ENCODE measurements at regions not wholly inside any gene's neighbourhood (a gene's known extent, or its start where the extent isn't known, plus 50 kb on each side); places are given as distances from the start of the nearest gene placed in this dataset.
"Not testable (repeated sequence)": the region's sequence is repeated elsewhere in the genome, so short reads cannot be mapped to it uniquely, and the experiment has no call there.

DNA sequence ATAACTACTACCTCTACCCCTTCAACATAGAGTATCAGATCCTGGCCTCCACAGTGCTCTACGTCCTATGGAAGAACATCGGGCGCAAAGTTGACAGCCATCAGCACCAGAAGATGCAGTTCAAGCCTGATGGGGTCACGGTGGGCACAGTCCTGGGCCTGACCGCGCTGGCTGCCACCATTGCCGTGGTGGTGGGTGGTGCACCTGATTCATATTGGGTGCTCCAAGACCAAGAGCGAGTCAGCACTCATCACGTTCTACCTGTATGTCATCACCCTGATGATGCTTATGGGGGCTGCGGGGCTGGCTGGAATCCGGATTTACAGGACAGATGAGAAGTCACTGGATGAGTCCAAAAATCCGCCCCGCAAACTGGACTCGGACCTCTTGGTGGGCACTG is 846.4 kb downstream of the RPIA start:
- not testable (repeated sequence) for H3K27ac Mint-ChIP-seq; ATAC-seq (ENCODE audit: low read depth in 2 of 2); H3K27me3 ChIP-seq (ENCODE audit: control insufficient read depth, insufficient read depth, low read length); H3K36me3 ChIP-seq (ENCODE audit: control insufficient read depth, insufficient read depth, low read length); H3K4me3 Mint-ChIP-seq; H3K27me3 Mint-ChIP-seq; H3K4me3 ChIP-seq (ENCODE audit: low read depth, low read length); H3K27ac ChIP-seq (ENCODE audit: insufficient read depth, low read length, poor library complexity, severe bottlenecking); H3K36me3 Mint-ChIP-seq; H3K4me1 Mint-ChIP-seq; H3K9me3 ChIP-seq (ENCODE audit: control insufficient read depth in 2 of 2, low read length in 2 of 2); H3K9me3 Mint-ChIP-seq; H3K4me1 ChIP-seq (ENCODE audit: control insufficient read depth, insufficient read depth, low read length, poor library complexity, severe bottlenecking); DNase-seq

DNA sequence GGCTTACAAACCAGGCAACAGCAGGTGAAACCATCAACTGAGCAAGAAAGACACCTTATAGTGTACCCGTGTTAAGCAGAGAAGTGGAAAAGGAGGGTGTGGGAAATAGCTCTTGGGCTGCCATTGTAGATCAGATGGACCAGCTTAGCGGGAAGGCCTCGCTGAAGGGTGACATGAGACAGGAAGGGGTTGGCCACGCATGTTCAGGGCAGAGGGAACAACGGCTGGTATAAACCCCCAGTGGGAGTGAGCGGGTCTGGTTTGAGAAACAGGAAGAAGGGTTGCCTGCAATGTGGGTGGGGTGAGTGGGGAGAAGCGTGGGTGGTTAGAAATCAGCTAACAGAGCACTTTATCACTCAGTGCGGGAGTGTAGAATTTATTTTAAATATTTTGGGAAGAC is 852.6 kb downstream of the RPIA start:
- H3K27ac ChIP-seq (ENCODE audit: insufficient read depth, low read length, poor library complexity, severe bottlenecking); H3K9me3 ChIP-seq (ENCODE audit: control insufficient read depth in 2 of 2, low read length in 2 of 2); H3K27me3 Mint-ChIP-seq; H3K4me1 ChIP-seq (ENCODE audit: control insufficient read depth, insufficient read depth, low read length, poor library complexity, severe bottlenecking); H3K36me3 ChIP-seq (ENCODE audit: control insufficient read depth, insufficient read depth, low read length); ATAC-seq (ENCODE audit: low read depth in 2 of 2); H3K4me3 Mint-ChIP-seq; H3K27me3 ChIP-seq (ENCODE audit: control insufficient read depth, insufficient read depth, low read length); H3K36me3 Mint-ChIP-seq; H3K4me1 Mint-ChIP-seq; H3K9me3 Mint-ChIP-seq; H3K27ac Mint-ChIP-seq; H3K4me3 ChIP-seq (ENCODE audit: low read depth, low read length); DNase-seq: not testable (repeated sequence)

DNA sequence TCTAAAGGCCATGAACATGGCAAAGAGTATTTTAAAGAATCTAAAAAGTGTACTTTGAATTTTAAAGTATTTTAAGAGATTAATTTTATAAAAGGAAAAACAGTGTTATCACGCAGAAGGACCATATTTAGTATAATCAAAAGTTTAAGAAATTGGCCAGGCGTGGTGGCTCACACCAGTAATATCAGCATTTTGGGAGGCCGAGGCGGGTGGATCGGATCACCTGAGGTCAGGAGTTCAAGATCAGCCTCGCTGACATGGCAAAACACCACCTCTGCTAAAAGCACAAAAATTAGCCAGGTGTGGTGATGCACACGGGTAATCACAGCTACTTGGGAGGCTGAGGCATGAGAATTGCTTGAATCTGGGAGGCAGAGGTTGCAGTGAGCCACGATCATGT is 887.7 kb downstream of the RPIA start:
- not testable (repeated sequence) for H3K36me3 ChIP-seq (ENCODE audit: control insufficient read depth, insufficient read depth, low read length); H3K36me3 Mint-ChIP-seq; H3K4me3 ChIP-seq (ENCODE audit: low read depth, low read length); H3K27ac Mint-ChIP-seq; H3K4me1 Mint-ChIP-seq; H3K27me3 ChIP-seq (ENCODE audit: control insufficient read depth, insufficient read depth, low read length); H3K27me3 Mint-ChIP-seq; DNase-seq; H3K9me3 Mint-ChIP-seq; H3K4me1 ChIP-seq (ENCODE audit: control insufficient read depth, insufficient read depth, low read length, poor library complexity, severe bottlenecking); ATAC-seq (ENCODE audit: low read depth in 2 of 2); H3K9me3 ChIP-seq (ENCODE audit: control insufficient read depth in 2 of 2, low read length in 2 of 2); H3K27ac ChIP-seq (ENCODE audit: insufficient read depth, low read length, poor library complexity, severe bottlenecking); H3K4me3 Mint-ChIP-seq

DNA sequence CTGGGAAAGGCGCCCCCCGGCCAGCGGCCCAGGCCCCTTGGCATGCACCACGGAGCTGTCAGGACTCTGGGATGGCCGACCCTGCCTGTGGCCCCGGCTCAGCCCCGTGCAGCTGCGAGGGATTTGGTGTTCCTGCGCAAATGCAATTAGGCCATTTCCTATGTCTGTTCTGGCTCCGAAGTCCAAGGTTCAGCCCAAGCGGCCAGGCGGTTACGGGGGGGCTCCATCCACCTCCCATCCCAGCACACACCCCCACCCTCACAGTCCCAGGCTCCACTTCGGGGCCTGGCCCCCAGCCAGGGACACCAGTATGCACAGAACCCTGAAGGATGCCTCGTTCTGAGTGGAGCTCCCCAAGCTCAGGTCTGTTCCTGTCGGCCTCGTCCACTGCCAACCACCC is 891.3 kb downstream of the RPIA start:
- H3K27ac ChIP-seq (ENCODE audit: insufficient read depth, low read length, poor library complexity, severe bottlenecking); H3K36me3 ChIP-seq (ENCODE audit: control insufficient read depth, insufficient read depth, low read length); H3K27me3 ChIP-seq (ENCODE audit: control insufficient read depth, insufficient read depth, low read length); H3K4me3 Mint-ChIP-seq; H3K4me1 Mint-ChIP-seq; DNase-seq; H3K4me1 ChIP-seq (ENCODE audit: control insufficient read depth, insufficient read depth, low read length, poor library complexity, severe bottlenecking); H3K27ac Mint-ChIP-seq; H3K36me3 Mint-ChIP-seq; H3K9me3 ChIP-seq (ENCODE audit: control insufficient read depth in 2 of 2, low read length in 2 of 2); H3K9me3 Mint-ChIP-seq; ATAC-seq (ENCODE audit: low read depth in 2 of 2); H3K4me3 ChIP-seq (ENCODE audit: low read depth, low read length); H3K27me3 Mint-ChIP-seq: not testable (repeated sequence)

DNA sequence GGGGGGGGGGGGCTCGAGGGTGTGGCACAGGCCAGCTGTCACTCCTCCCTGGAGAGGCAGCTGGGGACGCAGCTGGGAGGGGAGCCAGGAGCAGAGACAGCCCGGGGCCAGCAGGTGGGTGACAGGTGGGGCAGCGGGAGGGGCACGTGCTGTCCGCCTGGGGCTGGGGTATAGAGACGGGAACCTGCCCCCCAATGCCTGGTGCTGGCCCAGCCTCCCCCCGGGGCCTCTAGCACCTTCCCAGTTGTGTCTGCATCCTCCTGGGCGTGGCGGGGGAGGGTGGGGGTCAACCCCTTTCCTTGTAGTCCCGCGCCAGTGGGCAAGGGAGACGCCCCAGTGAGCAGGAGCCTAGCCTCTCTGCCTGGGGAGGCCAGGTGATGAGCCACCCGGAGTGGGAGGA is 892.6 kb downstream of the RPIA start:
- not testable (repeated sequence) for H3K36me3 ChIP-seq (ENCODE audit: control insufficient read depth, insufficient read depth, low read length); H3K4me3 ChIP-seq (ENCODE audit: low read depth, low read length); H3K27me3 Mint-ChIP-seq; H3K9me3 ChIP-seq (ENCODE audit: control insufficient read depth in 2 of 2, low read length in 2 of 2); H3K27me3 ChIP-seq (ENCODE audit: control insufficient read depth, insufficient read depth, low read length); H3K4me1 ChIP-seq (ENCODE audit: control insufficient read depth, insufficient read depth, low read length, poor library complexity, severe bottlenecking); H3K4me3 Mint-ChIP-seq; DNase-seq; H3K9me3 Mint-ChIP-seq; H3K27ac Mint-ChIP-seq; H3K27ac ChIP-seq (ENCODE audit: insufficient read depth, low read length, poor library complexity, severe bottlenecking); ATAC-seq (ENCODE audit: low read depth in 2 of 2); H3K4me1 Mint-ChIP-seq; H3K36me3 Mint-ChIP-seq

DNA sequence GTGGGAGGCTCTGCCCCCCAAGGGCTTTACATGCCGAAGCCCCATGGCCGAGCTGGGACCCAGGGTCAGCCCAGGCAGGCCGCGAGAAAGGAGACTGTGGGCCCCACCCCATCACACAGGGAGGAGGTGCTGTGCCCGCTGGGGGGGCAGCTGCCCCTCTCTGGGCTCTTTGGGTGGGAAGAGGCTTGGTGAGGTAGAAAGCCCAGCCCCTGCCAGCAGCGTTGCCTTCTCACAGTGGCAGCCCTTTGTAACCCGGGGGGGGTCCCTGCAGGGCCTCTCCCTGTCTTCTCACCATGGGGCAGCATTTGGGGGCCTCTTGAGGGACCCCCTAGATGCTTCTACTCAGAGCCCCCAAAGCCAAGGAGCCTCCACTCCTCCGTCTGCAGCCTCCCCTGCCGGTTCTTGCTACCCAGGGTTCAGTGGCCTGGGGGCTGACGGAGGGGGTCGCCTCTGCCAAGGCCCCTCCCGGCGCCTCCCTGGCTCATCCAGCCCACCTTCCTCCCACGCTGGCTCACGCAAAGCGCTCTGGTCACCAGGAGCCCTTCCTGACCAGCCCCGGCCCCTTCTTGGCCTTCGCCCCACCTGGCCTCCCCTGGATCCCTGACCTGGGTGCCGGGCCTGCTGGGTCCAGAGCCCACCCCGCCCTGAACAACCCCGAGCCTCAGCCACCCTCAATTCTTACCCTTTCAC is 893.5 kb downstream of the RPIA start:
- not testable (repeated sequence) for H3K4me1 ChIP-seq (ENCODE audit: control insufficient read depth, insufficient read depth, low read length, poor library complexity, severe bottlenecking); H3K27me3 ChIP-seq (ENCODE audit: control insufficient read depth, insufficient read depth, low read length); H3K27ac Mint-ChIP-seq; H3K27me3 Mint-ChIP-seq; ATAC-seq (ENCODE audit: low read depth in 2 of 2); H3K9me3 Mint-ChIP-seq; H3K4me3 ChIP-seq (ENCODE audit: low read depth, low read length); H3K4me3 Mint-ChIP-seq; H3K9me3 ChIP-seq (ENCODE audit: control insufficient read depth in 2 of 2, low read length in 2 of 2); H3K27ac ChIP-seq (ENCODE audit: insufficient read depth, low read length, poor library complexity, severe bottlenecking); DNase-seq; H3K36me3 ChIP-seq (ENCODE audit: control insufficient read depth, insufficient read depth, low read length); H3K4me1 Mint-ChIP-seq; H3K36me3 Mint-ChIP-seq

DNA sequence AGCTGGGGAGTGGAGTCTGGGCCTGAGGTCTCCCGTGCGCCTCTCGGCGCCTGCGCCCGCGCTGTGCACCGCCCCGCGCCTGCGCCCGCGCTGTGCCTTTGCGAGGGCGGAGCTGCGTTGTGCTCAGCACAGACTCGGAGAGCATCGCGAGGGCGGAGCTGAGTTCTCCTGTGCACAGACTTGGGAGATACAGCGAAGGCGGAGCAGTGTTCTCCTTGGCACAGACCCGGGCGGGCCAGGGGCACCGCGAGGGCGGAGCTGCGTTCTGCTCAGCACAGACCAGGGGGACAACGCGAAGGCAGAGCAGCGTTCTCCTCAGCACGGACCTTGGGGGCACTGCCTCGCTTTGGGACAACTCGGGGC is 894.1 kb downstream of the RPIA start:
- H3K27ac Mint-ChIP-seq, result not testable (repeated sequence)

DNA sequence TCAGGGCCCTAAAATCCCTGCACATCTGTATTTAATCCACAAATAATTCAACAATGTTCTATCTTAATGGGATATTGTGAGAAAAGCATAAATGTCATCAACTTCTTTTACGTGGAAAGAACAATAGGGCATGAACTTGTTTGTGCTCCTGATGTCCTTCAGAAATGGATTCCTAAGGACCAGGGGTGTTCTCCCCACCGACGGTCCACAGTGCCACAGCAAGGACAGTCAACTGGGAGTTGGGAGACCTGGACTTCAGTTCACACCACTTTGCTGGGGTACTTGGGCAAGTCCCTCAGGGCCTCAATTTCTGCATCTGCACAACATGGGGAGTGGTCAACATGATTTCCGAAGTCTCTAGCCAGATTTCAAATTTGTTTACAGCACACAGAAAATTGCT is 908.4 kb downstream of the RPIA start:
- not testable (repeated sequence) for H3K9me3 ChIP-seq (ENCODE audit: control insufficient read depth in 2 of 2, low read length in 2 of 2); H3K4me3 ChIP-seq (ENCODE audit: low read depth, low read length); H3K27me3 ChIP-seq (ENCODE audit: control insufficient read depth, insufficient read depth, low read length); H3K4me3 Mint-ChIP-seq; H3K27me3 Mint-ChIP-seq; H3K36me3 Mint-ChIP-seq; H3K36me3 ChIP-seq (ENCODE audit: control insufficient read depth, insufficient read depth, low read length); H3K4me1 ChIP-seq (ENCODE audit: control insufficient read depth, insufficient read depth, low read length, poor library complexity, severe bottlenecking); ATAC-seq (ENCODE audit: low read depth in 2 of 2); H3K27ac Mint-ChIP-seq; DNase-seq; H3K9me3 Mint-ChIP-seq; H3K4me1 Mint-ChIP-seq; H3K27ac ChIP-seq (ENCODE audit: insufficient read depth, low read length, poor library complexity, severe bottlenecking)

More for the DNA sequence above, 894.1 kb downstream of the RPIA start:
- H3K27ac ChIP-seq (ENCODE audit: insufficient read depth, low read length, poor library complexity, severe bottlenecking); H3K9me3 ChIP-seq (ENCODE audit: control insufficient read depth in 2 of 2, low read length in 2 of 2); H3K9me3 Mint-ChIP-seq; H3K36me3 Mint-ChIP-seq; H3K27me3 ChIP-seq (ENCODE audit: control insufficient read depth, insufficient read depth, low read length); H3K4me1 Mint-ChIP-seq; H3K36me3 ChIP-seq (ENCODE audit: control insufficient read depth, insufficient read depth, low read length); H3K4me1 ChIP-seq (ENCODE audit: control insufficient read depth, insufficient read depth, low read length, poor library complexity, severe bottlenecking); H3K27me3 Mint-ChIP-seq; H3K4me3 ChIP-seq (ENCODE audit: low read depth, low read length): not testable (repeated sequence)
- DNase-seq (peak in 1 of 3 donors; percentile 12), ATAC-seq (ENCODE audit: low read depth in 2 of 2) (peak; percentile 42 to 60)
- peak overlapping the region in 2 of 4 donors; percentile 41 to 73 for H3K4me3 Mint-ChIP-seq

All from CD4-positive, CD25-positive, alpha-beta regulatory T cell (primary cell).